ENCODE measurements at regions not wholly inside any gene's neighbourhood (a gene's known extent, or its start where the extent isn't known, plus 50 kb on each side); places are given as distances from the start of the nearest gene placed in this dataset.

DNA sequence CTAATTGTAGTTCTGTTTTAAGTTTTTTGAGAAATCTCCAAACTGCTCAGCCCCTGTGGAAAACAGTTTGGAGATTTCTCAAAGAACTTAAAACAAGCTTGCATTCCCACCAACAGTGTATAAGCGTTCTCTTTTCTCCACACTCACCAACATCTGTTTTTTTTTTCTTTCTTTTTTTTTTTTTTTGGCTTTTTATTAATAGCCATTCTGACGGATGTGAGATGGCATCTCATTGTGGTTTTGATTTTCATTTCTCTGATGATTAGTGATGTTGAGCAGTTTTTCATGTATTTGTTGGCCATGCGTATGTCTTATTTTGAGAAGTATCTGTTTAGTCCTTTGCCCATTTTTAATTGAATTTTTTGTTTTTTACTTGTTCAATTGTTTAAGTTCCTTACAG is 73.1 kb upstream of the COL8A1 start:
- no peak overlapping the region for H2BK5ac ChIP-seq (ENCODE audit: insufficient read length, low read length)
- peaks cover 4% of the 10 kb centered on the region in 2 experiments; a peak in 2 of 5 replicates for H3K9me3 Mint-ChIP-seq
- no peaks in the 10 kb centered on the region for H3K9me3 ChIP-seq (ENCODE audit: control insufficient read depth, low read depth, low read length)
- H3K79me2 ChIP-seq (ENCODE audit: insufficient read depth, low read length) = no peaks in the 10 kb centered on the region
- no peaks in the 10 kb centered on the region for H3K23me2 ChIP-seq (ENCODE audit: insufficient read length, low read depth, low read length, poor library complexity, severe bottlenecking)
- H3K14ac ChIP-seq (ENCODE audit: insufficient read depth, low read length) = no peak overlapping the region
- no peak overlapping the region for H3K9ac ChIP-seq (ENCODE audit: extremely low read depth, insufficient read length, low read length)
- H3K4me1 ChIP-seq (ENCODE audit: insufficient read depth, low read length) = no peaks in the 10 kb centered on the region
- H4K91ac ChIP-seq (ENCODE audit: insufficient read length, low read depth, low read length) = no peak overlapping the region
- no peak overlapping the region for H3K18ac ChIP-seq (ENCODE audit: insufficient read length, low read depth, low read length)
- H3K4me2 ChIP-seq (ENCODE audit: insufficient read depth, insufficient read length, low read length) = no peak overlapping the region
- DNase-seq = no peak
- H3K4me3 Mint-ChIP-seq = no peak overlapping the region
- no peak overlapping the region for H2BK120ac ChIP-seq (ENCODE audit: low read depth, low read length, poor library complexity, severe bottlenecking)
- no peak overlapping the region for H2BK15ac ChIP-seq (ENCODE audit: low read depth, low read length)
- no peak overlapping the region for H3K23ac ChIP-seq (ENCODE audit: insufficient read length, low read depth, low read length)
- no peak overlapping the region for H3K27ac ChIP-seq (ENCODE audit: insufficient read length, low read depth, low read length)
- H2BK20ac ChIP-seq (ENCODE audit: low read depth, low read length, poor library complexity, severe bottlenecking) = no peak overlapping the region
- no peaks in the 10 kb centered on the region for H3K27me3 ChIP-seq (ENCODE audit: insufficient read depth, low read length)
- no peaks in the 10 kb centered on the region for H3K4me1 Mint-ChIP-seq
- no peak overlapping the region for H2AK5ac ChIP-seq (ENCODE audit: insufficient read length, low read length)
- H3K4ac ChIP-seq (ENCODE audit: low read depth, low read length) = no peak overlapping the region
- H3K56ac ChIP-seq (ENCODE audit: insufficient read length, low read depth, low read length) = no peak overlapping the region
- no peaks in the 10 kb centered on the region for H3K79me1 ChIP-seq (ENCODE audit: insufficient read depth, low read depth, low read length, poor library complexity, severe bottlenecking)
- TF ChIP-seq, protein P1, sequence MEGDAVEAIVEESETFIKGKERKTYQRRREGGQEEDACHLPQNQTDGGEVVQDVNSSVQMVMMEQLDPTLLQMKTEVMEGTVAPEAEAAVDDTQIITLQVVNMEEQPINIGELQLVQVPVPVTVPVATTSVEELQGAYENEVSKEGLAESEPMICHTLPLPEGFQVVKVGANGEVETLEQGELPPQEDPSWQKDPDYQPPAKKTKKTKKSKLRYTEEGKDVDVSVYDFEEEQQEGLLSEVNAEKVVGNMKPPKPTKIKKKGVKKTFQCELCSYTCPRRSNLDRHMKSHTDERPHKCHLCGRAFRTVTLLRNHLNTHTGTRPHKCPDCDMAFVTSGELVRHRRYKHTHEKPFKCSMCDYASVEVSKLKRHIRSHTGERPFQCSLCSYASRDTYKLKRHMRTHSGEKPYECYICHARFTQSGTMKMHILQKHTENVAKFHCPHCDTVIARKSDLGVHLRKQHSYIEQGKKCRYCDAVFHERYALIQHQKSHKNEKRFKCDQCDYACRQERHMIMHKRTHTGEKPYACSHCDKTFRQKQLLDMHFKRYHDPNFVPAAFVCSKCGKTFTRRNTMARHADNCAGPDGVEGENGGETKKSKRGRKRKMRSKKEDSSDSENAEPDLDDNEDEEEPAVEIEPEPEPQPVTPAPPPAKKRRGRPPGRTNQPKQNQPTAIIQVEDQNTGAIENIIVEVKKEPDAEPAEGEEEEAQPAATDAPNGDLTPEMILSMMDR (conservative IDR thresholded peaks at IDR 0.05) = no peak
- no peak overlapping the region for H3K27ac Mint-ChIP-seq
- H4K5ac ChIP-seq (ENCODE audit: insufficient read length, low read depth, low read length) = no peak overlapping the region
- no peaks in the 10 kb centered on the region for H3K36me3 Mint-ChIP-seq (ENCODE audit: insufficient read depth in 1 of 3, low read depth in 3 of 3)
- H4K8ac ChIP-seq (replicated peaks; ENCODE audit: insufficient read length, low read depth, low read length) = no peak overlapping the region
- 0 out of 2 replicates have a peak, but pooled peaks cover 2% of the 10 kb centered on the region for H3K27me3 Mint-ChIP-seq (ENCODE audit: low read depth)
- no CpG with 5 or more reads among the region's 3 CpGs for WGBS (ENCODE audit: extremely low coverage, insufficient read length, low lambda C conversion rate)
- H3T11ph ChIP-seq (ENCODE audit: low read length) = no peak overlapping the region
- no peak overlapping the region for H2AFZ ChIP-seq (ENCODE audit: low read length)
- no peak overlapping the region for H2BK12ac ChIP-seq (ENCODE audit: insufficient read length, low read depth, low read length)
- no peaks in the 10 kb centered on the region for H4K20me1 ChIP-seq (ENCODE audit: control insufficient read depth, insufficient read depth, insufficient read length)
